GM10248 (cell line): ENCODE measurements at regions not wholly inside any gene's neighbourhood (a gene's known extent, or its start where the extent isn't known, plus 50 kb on each side); places are given as distances from the start of the nearest gene placed in this dataset.

ENCODE experiments used
- CTCF ChIA-PET: fragments of 300-600 bp; sonication (Branson Sonifier 250); formaldehyde crosslinking; extraction: SDS; loops from one replicate; lab custom pipeline; 2021; ENCODE audit warnings: antibody characterized with exemption; lab: Yijun Ruan, JAX
- POLR2A ChIA-PET: fragments of 350-650 bp; sonication (Branson Sonifier 250); formaldehyde crosslinking; extraction: SDS; loops from one replicate; lab custom pipeline; 2020; ENCODE audit warnings: antibody characterized with exemption; lab: Yijun Ruan, JAX
- DNase-seq: peaks from one replicate; pipeline ENCODE4 v3.0.0; 2012; ENCODE audit errors: extremely low spot score
- CTCF ChIP-seq: IDR thresholded peaks from 2 replicates; pipeline ENCODE4 v1.5.1; 2012; ENCODE audit warnings: mild to moderate bottlenecking, low read depth; ENCODE audit errors: extremely low read depth, missing control alignments, control extremely low read depth

DNA sequence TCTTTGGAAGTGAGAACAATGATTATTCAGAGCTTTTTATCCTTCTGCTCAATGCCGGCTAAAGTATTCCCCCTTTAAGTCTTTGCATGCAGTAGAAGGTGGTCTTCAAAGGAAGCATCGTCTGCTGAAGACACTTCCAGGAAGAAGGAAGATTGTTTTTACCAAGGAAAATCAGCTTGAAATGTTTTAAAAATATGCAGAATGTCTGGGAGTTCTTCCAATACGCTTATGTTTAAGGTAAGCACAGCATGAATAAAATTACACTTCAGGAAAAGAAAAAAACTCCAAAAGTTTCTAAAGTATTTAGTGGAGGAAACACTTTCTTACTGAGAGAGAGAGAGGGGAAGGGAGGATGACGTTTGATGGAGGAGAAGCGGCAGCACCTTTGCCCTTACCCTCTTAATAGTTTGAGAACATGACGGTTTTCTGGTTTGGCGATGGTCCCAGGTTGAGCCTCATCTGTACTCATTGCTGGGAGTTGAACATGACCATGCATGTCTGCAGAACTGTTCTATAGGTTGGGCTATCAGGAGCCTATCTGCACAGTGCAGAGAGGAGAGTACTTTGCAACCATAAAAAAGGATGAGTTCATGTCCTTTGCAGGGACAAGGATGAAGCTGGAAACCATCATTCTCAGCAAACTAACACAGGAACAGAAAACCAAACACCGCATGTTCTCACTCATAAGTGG, 338.1 kb downstream of the ACTR3B start:
- ChIA-PET POLR2A (no interaction called here), CTCF (no interaction called here)
- no peak for DNase-seq
- no peak for TF ChIP-seq CTCF

DNA sequence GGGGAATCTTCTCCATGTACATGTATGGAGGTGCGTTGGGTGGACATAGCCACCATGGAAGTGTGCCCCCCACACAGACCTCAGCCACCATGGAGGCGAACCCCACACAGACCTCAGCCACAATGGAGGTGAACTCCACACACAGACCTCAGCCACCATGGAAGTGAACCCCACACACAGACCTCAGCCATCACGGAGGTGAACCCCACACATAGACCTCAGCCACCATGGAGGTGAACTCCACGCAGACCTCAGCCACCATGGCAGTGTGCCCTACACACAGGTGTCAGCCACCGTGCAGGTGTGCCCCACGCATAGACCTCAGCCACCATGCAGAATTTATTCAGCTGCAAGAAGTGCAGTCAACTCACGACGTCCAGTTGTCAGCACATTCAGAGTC, 339.7 kb downstream of the ACTR3B start:
- DNase-seq = no peak
- ChIA-PET CTCF (no interaction called here), POLR2A (no interaction called here)
- TF ChIP-seq CTCF = no peak

DNA sequence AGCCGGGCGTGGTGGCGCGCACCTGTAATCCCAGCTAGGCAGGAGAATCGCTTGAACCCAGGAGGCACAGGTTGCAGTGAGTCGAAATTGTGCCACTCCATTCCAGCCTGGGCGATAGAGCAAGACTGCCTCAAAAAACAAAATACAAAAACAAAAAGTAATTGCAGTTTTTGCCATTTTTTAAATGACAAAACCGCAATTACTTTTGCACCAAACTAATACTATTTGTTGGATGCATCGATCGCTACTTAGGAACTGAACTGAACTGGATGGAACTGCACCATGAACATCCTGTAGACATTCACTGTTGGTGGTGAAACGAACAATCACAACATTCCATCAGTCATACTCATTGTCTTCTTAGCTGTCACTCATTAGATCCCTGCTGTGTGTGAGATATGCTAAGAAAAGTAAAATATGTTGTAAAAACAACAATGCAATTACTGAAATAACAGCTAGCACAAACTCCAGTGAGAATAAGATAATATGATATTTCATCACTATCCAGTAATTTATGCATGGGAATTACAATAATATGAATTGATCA, 341.2 kb downstream of the ACTR3B start:
- no peak for TF ChIP-seq CTCF
- ChIA-PET CTCF (no interaction called here), POLR2A (no interaction called here)
- no peak for DNase-seq

GRCh38 chr7:153103202-153103601, 343.6 kb downstream of the ACTR3B start:
- POLR2A ChIA-PET = no interaction called here
- CTCF ChIA-PET = no interaction called here
- DNase-seq = no peak
- TF ChIP-seq CTCF = no peak

DNA sequence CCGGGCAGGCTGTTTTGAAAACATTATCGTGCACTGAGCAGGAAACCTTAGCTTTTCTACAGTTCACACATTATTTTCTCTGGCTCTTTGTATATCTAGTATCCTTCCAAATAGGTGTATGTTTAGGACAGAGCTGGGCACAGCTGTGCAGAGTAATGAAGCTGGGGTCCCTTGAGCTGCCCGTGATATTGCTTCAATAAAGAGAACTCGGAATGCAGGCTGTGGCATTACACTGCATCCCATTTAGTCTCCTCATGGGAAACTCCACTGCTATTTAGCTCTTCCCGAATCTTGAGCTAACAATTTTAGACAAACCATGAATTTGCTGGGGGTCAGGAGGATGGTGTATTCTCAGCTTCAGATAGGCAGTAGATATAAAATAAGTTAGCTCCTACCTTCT, 348.3 kb downstream of the ACTR3B start:
- ChIA-PET POLR2A (no interaction called here), CTCF (no interaction called here)
- no peak for TF ChIP-seq CTCF
- DNase-seq = no peak

GRCh38 chr7:153109566-153109965, 350.0 kb downstream of the ACTR3B start:
- no peak for TF ChIP-seq CTCF
- no peak for DNase-seq
- POLR2A ChIA-PET = no interaction called here
- CTCF ChIA-PET = no interaction called here
